ENCODE measurements at regions not wholly inside any gene's neighbourhood (a gene's known extent, or its start where the extent isn't known, plus 50 kb on each side); places are given as distances from the start of the nearest gene placed in this dataset.

DNA sequence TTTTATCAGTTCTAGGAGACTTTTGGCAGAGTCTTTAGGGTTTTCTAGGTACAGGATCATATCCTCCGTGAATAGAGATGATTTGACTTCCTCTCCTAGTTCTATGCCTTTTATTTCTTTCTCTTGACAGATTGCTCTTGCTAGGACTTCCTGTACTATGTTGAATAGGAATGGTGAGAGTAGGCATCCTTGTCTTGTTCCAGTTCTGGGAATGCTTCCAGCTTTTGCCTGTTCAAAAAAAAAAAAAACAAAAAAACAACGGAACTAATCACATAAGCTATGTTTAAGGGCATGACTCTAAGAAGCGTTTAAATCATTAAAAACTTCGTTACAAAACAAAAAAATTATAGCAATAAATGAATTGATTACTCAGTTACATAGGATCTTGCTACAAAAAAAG lies 145.7 kb downstream of the NUP35 start:
- H2AFZ ChIP-seq (ENCODE audit: low read depth, low read length): no peak overlapping the region
- H3K4me2 ChIP-seq (ENCODE audit: insufficient read depth, low read length): no peak overlapping the region
- H3K36me3 ChIP-seq (ENCODE audit: control insufficient read depth, insufficient read depth, low read length): no peaks in the 10 kb centered on the region
- no peaks in the 10 kb centered on the region for H3K27me3 ChIP-seq (ENCODE audit: control insufficient read depth in 2 of 2, insufficient read depth in 2 of 2, low read length in 2 of 2)
- H3K4me1 ChIP-seq (replicated peaks in 1 of 2; ENCODE audit: control insufficient read depth in 2 of 2, insufficient read depth in 2 of 2, low read length in 2 of 2): no peaks in the 10 kb centered on the region
- H3K9ac ChIP-seq (ENCODE audit: insufficient read depth in 1 of 2, low read depth in 2 of 2, low read length in 2 of 2): no peak overlapping the region
- ChIA-PET POLR2A (no interaction called here), CTCF (ENCODE audit: low intra/inter-chr PET ratio) (no interaction called here)
- H3K9me1 ChIP-seq (ENCODE audit: control insufficient read depth, insufficient read depth, low read length): no peaks in the 10 kb centered on the region
- ATAC-seq (no peak), FAIRE-seq (no peak), DNase-seq (ENCODE audit: extremely low read depth in 1 of 4, low spot score in 3 of 4) (no peak)
- no peaks in the 10 kb centered on the region for H3K79me2 ChIP-seq (ENCODE audit: control insufficient read depth, insufficient read depth, low read length)
- intact Hi-C loops (cut with micrococcal nuclease): loop anchor here (1.0 kb wide), 1 partner anchor 36 kb away; no protein-coding TSS in a partner anchor
- H4K20me1 ChIP-seq (replicated peaks; ENCODE audit: control insufficient read depth, insufficient read depth, low read length): no peaks in the 10 kb centered on the region
- no peaks in the 10 kb centered on the region for H3K9me3 ChIP-seq (replicated peaks; ENCODE audit: control insufficient read depth, insufficient read depth, low read depth, low read length)
- H3K4me3 ChIP-seq: no peak overlapping the region
- no peak overlapping the region for H3K27ac ChIP-seq (ENCODE audit: extremely low read depth, low read depth, low read length)
- WGBS (ENCODE audit: insufficient coverage, low coverage, missing lambda C conversion rate): 0% methylated on average over 4 of the region's 4 CpGs
- no TSS peak for BruUV-seq (replicated peaks)
- in situ Hi-C loops (cut with MboI): no loop called here
- TF ChIP-seq DMBX1 (CRISPR knock-in tag; IDR thresholded peaks at IDR 0.05; ENCODE audit: borderline replicate concordance) (no peak), SNRNP70 (optimal IDR thresholded peaks at IDR 0.05; ENCODE audit: low read depth, low read length) (no peak), CREM (IDR thresholded peaks at IDR 0.05; ENCODE audit: low read depth) (no peak), NRF1 (conservative IDR thresholded peaks at IDR 0.05 in 1 of 2, IDR thresholded peaks at IDR 0.05 in 1 of 2) (no peak), PHF21A (IDR thresholded peaks at IDR 0.05; ENCODE audit: borderline replicate concordance, low read depth) (no peak), JUND (IDR thresholded peaks at IDR 0.05; ENCODE audit: borderline replicate concordance, low read depth, low read length) (no peak), JUND (tag; IDR thresholded peaks at IDR 0.05; ENCODE audit: borderline replicate concordance, low read depth, low read length) (no peak), NFIC (IDR thresholded peaks at IDR 0.05) (no peak), PBX2 (CRISPR knock-in tag; IDR thresholded peaks at IDR 0.05; ENCODE audit: low read depth) (no peak), PBX2 (tag; conservative IDR thresholded peaks at IDR 0.05; ENCODE audit: low read depth) (no peak), YBX1 (IDR thresholded peaks at IDR 0.05) (no peak), PRPF4 (IDR thresholded peaks at IDR 0.05; ENCODE audit: insufficient read depth, low read depth, low read length, poor library complexity, severe bottlenecking) (no peak), TCF7L2 (IDR thresholded peaks at IDR 0.05; ENCODE audit: low read depth, low read length) (no peak), NFATC3 (IDR thresholded peaks at IDR 0.05) (no peak), ARID3B (CRISPR knock-in tag; IDR thresholded peaks at IDR 0.05; ENCODE audit: borderline replicate concordance) (no peak)
- TF ChIP-seq, protein P1, sequence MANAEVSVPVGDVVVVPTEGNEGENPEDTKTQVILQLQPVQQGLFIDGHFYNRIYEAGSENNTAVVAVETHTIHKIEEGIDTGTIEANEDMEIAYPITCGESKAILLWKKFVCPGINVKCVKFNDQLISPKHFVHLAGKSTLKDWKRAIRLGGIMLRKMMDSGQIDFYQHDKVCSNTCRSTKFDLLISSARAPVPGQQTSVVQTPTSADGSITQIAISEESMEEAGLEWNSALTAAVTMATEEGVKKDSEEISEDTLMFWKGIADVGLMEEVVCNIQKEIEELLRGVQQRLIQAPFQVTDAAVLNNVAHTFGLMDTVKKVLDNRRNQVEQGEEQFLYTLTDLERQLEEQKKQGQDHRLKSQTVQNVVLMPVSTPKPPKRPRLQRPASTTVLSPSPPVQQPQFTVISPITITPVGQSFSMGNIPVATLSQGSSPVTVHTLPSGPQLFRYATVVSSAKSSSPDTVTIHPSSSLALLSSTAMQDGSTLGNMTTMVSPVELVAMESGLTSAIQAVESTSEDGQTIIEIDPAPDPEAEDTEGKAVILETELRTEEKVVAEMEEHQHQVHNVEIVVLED (CRISPR knock-in tag; IDR thresholded peaks at IDR 0.05): no peak
- TF ChIP-seq, protein P2, sequence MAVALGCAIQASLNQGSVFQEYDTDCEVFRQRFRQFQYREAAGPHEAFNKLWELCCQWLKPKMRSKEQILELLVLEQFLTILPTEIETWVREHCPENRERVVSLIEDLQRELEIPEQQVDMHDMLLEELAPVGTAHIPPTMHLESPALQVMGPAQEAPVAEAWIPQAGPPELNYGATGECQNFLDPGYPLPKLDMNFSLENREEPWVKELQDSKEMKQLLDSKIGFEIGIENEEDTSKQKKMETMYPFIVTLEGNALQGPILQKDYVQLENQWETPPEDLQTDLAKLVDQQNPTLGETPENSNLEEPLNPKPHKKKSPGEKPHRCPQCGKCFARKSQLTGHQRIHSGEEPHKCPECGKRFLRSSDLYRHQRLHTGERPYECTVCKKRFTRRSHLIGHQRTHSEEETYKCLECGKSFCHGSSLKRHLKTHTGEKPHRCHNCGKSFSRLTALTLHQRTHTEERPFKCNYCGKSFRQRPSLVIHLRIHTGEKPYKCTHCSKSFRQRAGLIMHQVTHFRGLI (CRISPR knock-in tag; IDR thresholded peaks at IDR 0.05): no peak
